HG03097 (cell line): ENCODE measurements at regions not wholly inside any gene's neighbourhood (a gene's known extent, or its start where the extent isn't known, plus 50 kb on each side); places are given as distances from the start of the nearest gene placed in this dataset.
"Not testable (repeated sequence)": the region's sequence is repeated elsewhere in the genome, so short reads cannot be mapped to it uniquely, and the experiment has no call there.

Experiments used
- ATAC-seq: cut with Tn5 transposase; IDR thresholded peaks from one replicate; pipeline ENCODE4 v1.9.1; 2021; ENCODE audit not compliant: unreplicated experiment, low FRiP score

GRCh38 chr4:59455751-59456150, 1744.4 kb upstream of the ADGRL3 start:
- ATAC-seq, result no peak

GRCh38 chr4:59457576-59457975, 1742.5 kb upstream of the ADGRL3 start:
- ATAC-seq, result no peak

DNA sequence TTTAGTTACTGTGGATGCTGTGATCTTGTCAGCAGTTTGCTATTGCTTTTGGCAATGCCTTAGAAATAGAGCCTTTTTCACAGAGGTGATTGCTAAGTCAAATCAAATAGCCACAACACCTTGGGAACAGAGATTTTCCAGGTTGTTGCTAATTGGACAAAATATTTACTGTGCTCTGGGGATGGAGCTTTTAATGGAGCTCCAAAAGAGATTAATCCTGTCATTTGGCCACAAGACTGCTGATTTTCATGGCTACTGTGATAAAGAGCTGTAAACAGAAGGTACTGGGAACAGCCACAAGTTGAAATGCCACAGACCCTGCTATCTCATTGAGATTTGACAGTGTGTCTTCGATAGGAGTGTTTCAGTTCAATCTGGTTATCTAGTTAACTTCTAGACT, 1715.2 kb upstream of the ADGRL3 start:
- ATAC-seq, result no peak

- no peak for ATAC-seq
These were observed 1700.0 kb upstream of the ADGRL3 start for GRCh38 chr4:59500103-59500502.

DNA sequence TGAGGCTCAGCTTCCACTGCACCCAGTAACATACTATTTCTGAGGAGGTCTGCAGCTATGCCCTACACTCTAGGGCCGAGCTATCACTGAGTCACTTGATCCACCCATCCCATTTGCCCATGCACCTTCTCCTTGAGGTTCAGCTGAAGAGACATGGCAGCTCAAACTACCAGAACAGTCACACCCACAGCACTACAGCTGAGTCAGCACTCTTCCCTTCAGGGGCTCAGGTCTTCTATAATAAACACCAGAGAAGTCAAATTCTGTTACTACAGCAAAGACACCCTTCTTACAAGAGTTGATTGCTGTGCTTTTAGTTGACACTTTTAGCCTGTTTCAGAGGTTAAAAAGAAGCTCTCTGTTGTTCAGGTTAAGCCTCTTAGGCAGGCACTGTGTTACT, 1696.4 kb upstream of the ADGRL3 start:
- no peak for ATAC-seq

DNA sequence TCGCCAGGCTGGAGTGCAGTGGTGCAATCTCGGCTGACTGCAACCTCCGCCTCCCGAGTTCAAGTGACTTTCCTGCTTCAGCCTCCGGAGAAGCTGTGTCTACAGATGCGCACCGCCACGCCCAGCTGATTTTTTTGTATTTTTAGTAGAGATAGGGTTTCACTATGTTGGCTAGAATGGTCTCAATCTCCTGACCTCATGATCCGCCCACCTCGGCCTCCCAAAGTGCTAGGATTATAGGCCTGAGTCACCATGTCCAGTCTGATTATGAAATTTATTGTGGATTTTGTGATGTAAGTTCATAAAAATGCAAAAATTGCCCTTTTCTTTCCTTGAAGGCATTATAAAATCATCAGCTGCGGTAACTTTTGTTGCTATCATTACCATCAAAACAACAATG, 1688.3 kb upstream of the ADGRL3 start:
- not testable (repeated sequence) for ATAC-seq

DNA sequence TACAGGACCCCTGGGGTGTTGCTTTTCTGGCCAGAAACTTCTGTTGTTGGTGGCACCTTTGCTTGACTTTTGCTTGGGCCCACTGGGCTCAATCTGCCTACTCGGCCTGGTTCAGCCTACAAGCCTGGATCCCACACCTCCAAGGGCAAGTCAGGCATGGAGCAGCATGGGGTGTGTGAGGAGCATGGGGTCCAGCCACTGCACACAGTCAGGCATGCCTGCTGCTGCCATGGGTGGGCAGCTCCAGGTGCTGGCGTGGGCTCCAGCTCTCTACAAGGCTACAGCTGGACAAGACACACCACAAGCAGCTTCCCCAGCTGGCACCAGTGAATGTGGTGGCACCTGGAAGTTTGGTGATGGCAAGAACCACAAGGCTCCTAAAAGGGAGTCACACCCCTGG, 1683.1 kb upstream of the ADGRL3 start:
- ATAC-seq, result no peak

GRCh38 chr4:59518005-59518823, 1681.9 kb upstream of the ADGRL3 start:
- ATAC-seq, result no peak

DNA sequence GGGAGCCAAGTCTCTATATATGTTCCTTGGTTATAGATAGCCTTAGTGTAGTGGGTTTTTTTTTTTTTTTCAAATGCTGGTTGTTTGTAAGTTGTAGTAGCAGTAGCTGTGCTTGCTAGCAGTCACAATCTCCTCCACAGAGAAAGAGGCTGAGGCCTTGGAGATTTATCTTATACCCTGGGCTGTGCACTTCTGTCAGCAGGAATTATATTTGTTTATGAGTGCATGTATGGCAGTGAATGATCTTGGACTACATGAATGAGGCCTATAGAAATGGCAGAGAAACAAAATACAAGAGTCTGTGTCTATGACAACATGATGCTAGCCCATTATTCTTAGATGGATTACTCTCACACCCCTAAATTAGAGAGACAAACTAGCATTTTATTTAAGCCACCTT, 1674.2 kb upstream of the ADGRL3 start:
- no peak for ATAC-seq

GRCh38 chr4:59535541-59535940, 1664.6 kb upstream of the ADGRL3 start:
- no peak for ATAC-seq

- no peak for ATAC-seq
These were observed 1663.7 kb upstream of the ADGRL3 start for GRCh38 chr4:59536428-59536827.

GRCh38 chr4:59537246-59537886, 1662.8 kb upstream of the ADGRL3 start:
- no peak for ATAC-seq

GRCh38 chr4:59539401-59539800, 1660.7 kb upstream of the ADGRL3 start:
- no peak for ATAC-seq

- ATAC-seq, result no peak
These were observed 1659.8 kb upstream of the ADGRL3 start for GRCh38 chr4:59540311-59540710.

DNA sequence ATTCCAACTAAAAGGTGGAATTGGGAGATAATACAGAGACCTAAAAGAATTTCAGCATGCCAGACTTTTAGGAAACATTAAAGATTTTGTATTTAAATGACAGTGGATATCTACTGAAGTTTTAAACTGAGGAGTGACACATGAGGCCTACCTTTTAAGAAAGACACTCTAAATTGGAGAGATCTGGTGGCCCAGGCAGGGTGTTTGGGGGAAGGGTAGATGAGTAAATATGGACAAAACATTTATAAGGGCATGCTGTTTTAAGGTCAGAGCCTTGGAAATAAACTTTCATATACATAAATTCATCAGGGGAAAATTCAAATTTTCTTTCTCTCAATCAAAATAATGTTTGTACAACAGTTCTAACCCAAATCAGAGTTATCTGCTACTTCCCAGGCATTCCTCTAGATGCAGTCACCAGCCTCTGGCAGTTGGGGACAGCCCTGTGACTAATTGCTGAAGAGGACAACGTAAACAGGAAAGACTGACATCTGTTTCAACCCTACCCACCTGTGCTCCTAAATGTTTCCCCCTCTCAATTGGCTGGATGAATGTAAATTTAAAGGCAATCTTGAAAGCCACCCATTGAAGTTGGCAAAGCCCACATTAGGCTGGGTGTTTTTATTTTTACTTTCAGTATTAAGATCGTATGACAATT, 1646.9 kb upstream of the ADGRL3 start:
- ATAC-seq, result peak; percentile 97

GRCh38 chr4:59553721-59554091, 1646.4 kb upstream of the ADGRL3 start:
- peak; percentile 58 for ATAC-seq

GRCh38 chr4:59556191-59556590, 1643.9 kb upstream of the ADGRL3 start:
- not testable (repeated sequence) for ATAC-seq

DNA sequence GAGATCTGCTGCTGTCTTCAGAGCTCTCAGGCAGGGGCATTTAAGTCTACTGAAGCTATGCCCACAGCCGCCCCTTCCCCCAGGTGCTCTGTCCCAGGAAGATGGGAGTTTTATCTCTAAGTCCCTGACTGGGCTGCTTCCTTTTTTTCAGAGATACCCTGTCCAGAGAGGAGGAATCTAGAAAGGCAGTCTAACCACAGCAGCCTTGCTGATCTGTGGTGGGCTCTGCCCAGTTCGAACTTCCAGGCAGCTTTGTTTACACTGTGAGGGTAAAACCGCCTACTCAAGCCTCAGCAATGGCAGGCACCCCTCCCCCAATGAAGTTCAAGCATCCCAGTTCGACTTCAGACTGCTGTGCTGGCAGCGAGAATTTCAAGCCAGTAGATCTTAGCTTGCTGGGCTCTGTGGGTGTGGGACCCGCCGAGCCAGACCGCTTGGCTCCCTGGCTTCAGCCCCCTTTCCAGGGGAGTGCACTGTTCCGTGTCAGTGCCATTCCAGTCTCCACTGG, 1639.9 kb upstream of the ADGRL3 start:
- not testable (repeated sequence) for ATAC-seq

GRCh38 chr4:59565836-59566235, 1634.3 kb upstream of the ADGRL3 start:
- ATAC-seq, result no peak

GRCh38 chr4:59570860-59571476, 1629.2 kb upstream of the ADGRL3 start:
- peak; percentile 87 for ATAC-seq

DNA sequence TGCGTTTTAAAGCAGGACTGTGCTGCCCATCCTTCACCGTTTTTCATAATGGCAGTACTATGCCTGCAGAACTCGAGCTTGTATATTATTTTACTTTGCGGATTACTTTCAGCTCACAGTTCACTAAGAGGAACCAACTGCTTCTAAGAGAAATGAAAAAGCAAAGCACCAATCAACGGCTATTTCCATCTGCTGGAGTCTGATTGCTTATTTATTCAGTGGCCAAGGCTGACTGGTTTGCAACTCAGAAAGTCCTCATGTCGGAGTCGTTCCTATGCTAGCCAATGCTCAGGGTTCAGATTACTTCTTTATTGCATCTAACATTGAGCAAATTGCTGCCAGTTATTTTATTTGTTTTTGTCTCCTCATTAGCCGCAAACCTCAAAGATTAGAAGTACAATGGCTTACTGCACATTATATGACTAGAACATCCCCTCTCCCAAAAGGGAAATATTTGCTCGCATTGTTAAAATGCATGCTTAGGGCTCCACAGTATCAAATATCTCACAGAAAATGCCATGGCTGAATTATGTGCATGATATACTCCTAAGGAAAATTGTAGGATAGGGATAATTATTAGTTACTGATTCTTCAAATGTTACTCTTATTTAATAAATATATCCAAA, 1628.2 kb upstream of the ADGRL3 start:
- ATAC-seq, result no peak
